Retinal pigment epithelial cell (primary cell): ENCODE measurements at regions not wholly inside any gene's neighbourhood (a gene's known extent, or its start where the extent isn't known, plus 50 kb on each side); places are given as distances from the start of the nearest gene placed in this dataset.

Experiments used
- DNase-seq: peaks from one replicate; pipeline ENCODE4 v3.0.0-alpha.2; 2010; ENCODE audit warnings: low read depth
- H3K4me3 ChIP-seq: 2 replicates; pipeline ENCODE4 v1.5.1; 2011; ENCODE audit warnings: mild to moderate bottlenecking, low read length, control low read depth, moderate library complexity
- CTCF ChIP-seq: conservative IDR thresholded peaks from 2 replicates; pipeline ENCODE4 v1.5.1; 2011; ENCODE audit warnings: low read depth, low read length, control low read depth, inconsistent platforms

GRCh38 chr15:38658431-38658830 is 93.8 kb upstream of the RASGRP1 start:
- H3K4me3 ChIP-seq = no peak overlapping the region
- no peak for TF ChIP-seq CTCF
- no peak for DNase-seq

- TF ChIP-seq CTCF = no peak
- no peak for DNase-seq
Observed at GRCh38 chr15:38660738-38661137, 96.1 kb upstream of the RASGRP1 start.

GRCh38 chr15:38662033-38662802 is 97.6 kb upstream of the RASGRP1 start:
- H3K4me3 ChIP-seq = no peak overlapping the region
- no peak for TF ChIP-seq CTCF
- DNase-seq = no peak

More at GRCh38 chr15:38660738-38661137, 96.1 kb upstream of the RASGRP1 start:
- no peak overlapping the region for H3K4me3 ChIP-seq

GRCh38 chr15:38662805-38663204 is 98.2 kb upstream of the RASGRP1 start:
- H3K4me3 ChIP-seq = no peak overlapping the region
- no peak for TF ChIP-seq CTCF
- DNase-seq = no peak

GRCh38 chr15:38665586-38666305 is 101.1 kb upstream of the RASGRP1 start:
- no peak for TF ChIP-seq CTCF
- H3K4me3 ChIP-seq = no peak overlapping the region
- DNase-seq = no peak

GRCh38 chr15:38666865-38667510 is 102.4 kb upstream of the RASGRP1 start:
- no peak overlapping the region for H3K4me3 ChIP-seq
- TF ChIP-seq CTCF = no peak
- no peak for DNase-seq
